VCaP (cell line): ENCODE measurements at regions not wholly inside any gene's neighbourhood (a gene's known extent, or its start where the extent isn't known, plus 50 kb on each side); places are given as distances from the start of the nearest gene placed in this dataset.
"Not testable (repeated sequence)": the region's sequence is repeated elsewhere in the genome, so short reads cannot be mapped to it uniquely, and the experiment has no call there.

Source experiments
- H3K27ac ChIP-seq: fragments of 450-650 bp; 2 replicates; pipeline ENCODE4 v1.5.1; 2017
- CTCF ChIP-seq: fragments of 450-650 bp; conservative IDR thresholded peaks from 2 replicates; pipeline ENCODE4 v1.5.1; 2017; ENCODE audit warnings: mild to moderate bottlenecking, moderate library complexity

DNA sequence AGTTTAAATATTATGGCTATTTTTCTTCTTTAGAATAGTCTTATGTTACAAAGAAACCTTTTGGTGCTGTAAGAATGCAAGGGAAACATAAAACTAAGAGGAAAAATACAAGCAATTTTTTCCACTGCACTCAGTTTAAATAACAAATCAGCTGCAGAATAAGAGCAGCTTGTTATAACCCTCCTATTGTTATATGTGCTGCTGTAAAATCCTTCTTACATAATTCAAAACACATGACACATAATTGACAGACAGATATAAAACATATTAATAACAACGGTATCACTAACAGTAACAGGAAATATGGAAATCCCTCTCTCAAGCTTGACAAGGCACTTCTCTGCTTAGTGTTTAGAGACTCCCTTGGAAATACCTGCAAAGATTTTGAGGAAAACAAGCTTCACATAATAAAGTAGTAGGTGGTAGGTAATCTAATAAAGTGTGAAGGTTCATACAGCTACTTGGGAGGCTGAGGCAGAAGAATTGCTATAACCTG is 385.3 kb upstream of the HS3ST1 start:
- no peak for TF ChIP-seq CTCF
- H3K27ac ChIP-seq: no peak overlapping the region

DNA sequence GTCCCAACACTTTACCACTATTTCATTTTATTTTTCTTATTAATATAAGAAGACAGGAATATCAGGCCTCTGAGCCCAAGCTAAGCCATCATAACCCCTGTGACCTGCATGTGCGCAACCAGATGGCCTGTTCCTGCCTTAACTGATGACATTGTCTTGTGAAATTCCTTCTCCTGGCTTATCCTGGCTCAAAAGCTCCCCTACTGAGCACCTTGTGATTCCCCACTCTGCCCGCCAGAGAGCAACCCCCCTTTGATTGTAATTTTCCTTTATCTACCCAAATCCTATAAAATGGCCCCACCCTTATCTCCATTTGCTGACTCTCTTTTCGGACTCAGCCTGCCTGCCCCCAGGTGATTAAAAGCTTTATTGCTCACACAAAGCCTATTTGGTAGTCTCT is 382.8 kb upstream of the HS3ST1 start:
- H3K27ac ChIP-seq: not testable (repeated sequence)

- H3K27ac ChIP-seq: no peak overlapping the region
- peak; percentile 84 for TF ChIP-seq CTCF
Measured at GRCh38 chr4:11805842-11806241, 377.1 kb upstream of the HS3ST1 start.

- no peak for TF ChIP-seq CTCF
- H3K27ac ChIP-seq: no peak overlapping the region
Measured at GRCh38 chr4:11801466-11802446, 373.1 kb upstream of the HS3ST1 start.

- H3K27ac ChIP-seq: peak overlapping the region; percentile 34; the same call in 1 of the 2 replicates
- no peak for TF ChIP-seq CTCF
Measured at GRCh38 chr4:11799196-11799595, 370.5 kb upstream of the HS3ST1 start.

- no peak for TF ChIP-seq CTCF
- no peak overlapping the region for H3K27ac ChIP-seq
Measured at GRCh38 chr4:11791797-11792196, 363.1 kb upstream of the HS3ST1 start.

DNA sequence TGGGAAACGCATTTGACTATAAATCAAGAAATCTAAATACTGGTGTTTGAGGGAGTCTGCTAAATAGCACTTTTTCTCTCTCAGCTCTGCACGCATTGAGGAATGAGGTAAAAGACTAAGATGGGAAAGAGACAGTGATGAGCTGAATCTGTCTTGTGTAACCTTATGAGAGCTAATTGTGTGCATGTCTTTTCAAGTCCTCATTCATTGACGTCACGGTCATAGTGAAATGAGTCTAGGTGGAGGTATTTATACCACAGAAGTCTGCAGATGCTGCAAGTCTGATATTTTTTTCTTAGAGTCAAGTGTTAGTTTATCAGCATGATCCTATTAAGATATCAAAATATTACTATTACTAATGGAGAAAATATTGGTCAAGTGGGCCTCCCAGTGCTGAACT is 361.5 kb upstream of the HS3ST1 start:
- no peak for TF ChIP-seq CTCF
- H3K27ac ChIP-seq: no peak overlapping the region

DNA sequence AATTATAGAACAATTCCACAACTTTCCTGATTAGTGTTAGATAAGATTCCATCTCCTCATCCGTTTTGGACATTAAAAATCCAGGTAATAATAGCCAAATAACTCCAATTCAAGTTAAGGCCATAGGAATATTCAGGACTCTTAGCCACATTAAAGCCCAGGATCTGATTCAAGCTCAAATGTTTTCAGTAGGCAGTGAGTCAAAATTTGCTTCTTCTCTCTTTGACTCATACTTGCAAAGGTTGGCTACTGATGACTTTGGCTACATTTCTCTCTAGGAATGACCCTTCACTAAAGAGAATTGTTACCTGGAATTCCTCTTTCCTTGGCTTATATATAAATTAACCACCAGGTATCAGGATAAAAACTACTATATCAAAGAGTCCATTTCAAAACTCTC is 354.9 kb upstream of the HS3ST1 start:
- no peak overlapping the region for H3K27ac ChIP-seq
- no peak for TF ChIP-seq CTCF
